ENCODE measurements at regions not wholly inside any gene's neighbourhood (a gene's known extent, or its start where the extent isn't known, plus 50 kb on each side); places are given as distances from the start of the nearest gene placed in this dataset.

DNA sequence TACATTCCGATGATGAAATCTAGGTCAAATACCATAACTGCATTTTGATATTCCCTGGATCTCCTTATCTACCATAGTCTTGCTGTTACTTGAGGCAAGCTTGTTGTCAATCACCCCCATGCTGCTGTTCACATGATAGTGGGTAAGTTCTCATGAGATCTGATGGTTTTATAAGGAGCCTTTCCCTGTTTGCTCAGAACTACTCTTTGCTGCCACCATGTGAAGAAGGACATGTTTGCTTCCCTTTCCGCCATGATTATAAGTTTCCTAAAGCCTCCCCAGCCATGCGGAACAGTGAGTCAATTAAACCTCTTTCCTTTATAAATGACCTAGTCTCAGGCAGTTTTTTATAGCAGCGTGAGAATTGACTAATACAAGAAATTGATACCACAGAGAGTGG lies 432.0 kb downstream of the GLUD2 start:
- TF ChIP-seq CTCF (conservative IDR thresholded peaks at IDR 0.05; ENCODE audit: low read length), result no peak
- H3K4me3 ChIP-seq (ENCODE audit: low read length), result no peak overlapping the region
- DNase-seq (ENCODE audit: low read depth), result no peak

GRCh38 chrX:121496966-121497365 lies 449.6 kb downstream of the GLUD2 start:
- no peak overlapping the region for H3K4me3 ChIP-seq (ENCODE audit: low read length)
- no peak for TF ChIP-seq CTCF (conservative IDR thresholded peaks at IDR 0.05; ENCODE audit: low read length)
- peak; percentile 7 for DNase-seq (ENCODE audit: low read depth)

DNA sequence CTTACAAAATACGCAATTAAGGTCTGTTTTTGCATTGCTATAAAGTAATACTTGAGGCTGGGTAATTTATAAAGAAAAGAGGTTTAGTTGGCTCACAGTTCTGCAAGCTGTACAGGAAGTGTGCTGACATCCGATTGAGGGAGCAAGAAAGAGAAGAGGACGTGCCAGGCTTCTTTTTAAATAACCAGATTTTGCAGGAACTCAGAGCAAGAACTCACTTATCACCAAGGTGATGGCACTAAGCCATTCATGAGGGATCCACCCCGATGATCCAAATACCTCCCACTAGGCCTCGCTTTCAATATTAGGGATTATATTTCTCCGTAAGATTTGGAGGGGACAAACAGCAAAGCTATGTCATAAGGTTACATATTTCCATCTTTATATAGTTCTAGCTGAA lies 456.7 kb downstream of the GLUD2 start:
- no peak for DNase-seq (ENCODE audit: low read depth)
- no peak overlapping the region for H3K4me3 ChIP-seq (ENCODE audit: low read length)
- no peak for TF ChIP-seq CTCF (conservative IDR thresholded peaks at IDR 0.05; ENCODE audit: low read length)

DNA sequence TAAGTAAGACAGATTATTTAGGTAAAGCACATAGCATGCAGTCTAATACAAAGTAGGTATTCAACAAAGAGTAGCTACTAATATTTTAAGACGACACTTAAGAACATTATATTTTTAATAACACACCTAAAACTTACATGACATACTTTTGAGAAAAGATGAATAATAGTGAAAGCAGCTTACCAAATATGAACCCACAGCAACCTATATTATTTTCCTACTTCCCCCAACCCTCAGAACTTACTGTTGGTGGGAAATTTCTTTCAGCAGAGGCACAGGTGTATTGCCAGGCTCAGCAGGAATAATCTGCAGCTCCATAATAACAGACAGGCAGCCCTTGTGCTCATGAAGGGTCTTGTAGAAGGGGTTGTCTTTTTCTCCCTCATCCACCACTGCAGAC lies 498.9 kb downstream of the GLUD2 start:
- no peak for TF ChIP-seq CTCF (conservative IDR thresholded peaks at IDR 0.05; ENCODE audit: low read length)
- DNase-seq (ENCODE audit: low read depth), result no peak
- no peak overlapping the region for H3K4me3 ChIP-seq (ENCODE audit: low read length)

- H3K4me3 ChIP-seq (ENCODE audit: low read length), result no peak overlapping the region
- TF ChIP-seq CTCF (conservative IDR thresholded peaks at IDR 0.05; ENCODE audit: low read length), result no peak
- no peak for DNase-seq (ENCODE audit: low read depth)
Measured at GRCh38 chrX:121558886-121559285, 511.5 kb downstream of the GLUD2 start.

- DNase-seq (ENCODE audit: low read depth), result no peak
- TF ChIP-seq CTCF (conservative IDR thresholded peaks at IDR 0.05; ENCODE audit: low read length), result no peak
Measured at GRCh38 chrX:121562616-121563015, 515.2 kb downstream of the GLUD2 start.

DNA sequence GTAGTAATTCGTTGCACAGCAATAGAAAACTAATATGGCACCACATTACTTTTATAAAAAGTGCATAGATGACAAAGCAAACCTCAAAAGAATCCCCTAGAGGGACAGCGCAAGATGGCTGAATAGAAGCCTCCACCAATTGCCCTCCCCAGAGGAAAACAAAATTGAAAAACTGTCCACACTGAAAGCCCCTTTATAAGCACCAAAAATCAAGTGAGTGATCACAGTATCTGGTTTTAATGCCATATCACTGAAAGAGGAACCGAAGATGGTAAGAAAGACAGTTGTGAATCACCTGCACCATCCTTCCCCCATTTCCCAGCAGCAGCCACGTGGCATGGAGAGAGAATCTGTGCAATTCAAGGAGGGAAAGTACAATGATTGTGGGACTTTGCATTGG lies 522.2 kb downstream of the GLUD2 start:
- no peak overlapping the region for H3K4me3 ChIP-seq (ENCODE audit: low read length)
- DNase-seq (ENCODE audit: low read depth), result no peak
- no peak for TF ChIP-seq CTCF (conservative IDR thresholded peaks at IDR 0.05; ENCODE audit: low read length)

More at GRCh38 chrX:121562616-121563015, 515.2 kb downstream of the GLUD2 start:
- H3K4me3 ChIP-seq (ENCODE audit: low read length), result no peak overlapping the region

Measured in AG10803 (cell line).